ENCODE measurements at regions not wholly inside any gene's neighbourhood (a gene's known extent, or its start where the extent isn't known, plus 50 kb on each side); places are given as distances from the start of the nearest gene placed in this dataset.

DNA sequence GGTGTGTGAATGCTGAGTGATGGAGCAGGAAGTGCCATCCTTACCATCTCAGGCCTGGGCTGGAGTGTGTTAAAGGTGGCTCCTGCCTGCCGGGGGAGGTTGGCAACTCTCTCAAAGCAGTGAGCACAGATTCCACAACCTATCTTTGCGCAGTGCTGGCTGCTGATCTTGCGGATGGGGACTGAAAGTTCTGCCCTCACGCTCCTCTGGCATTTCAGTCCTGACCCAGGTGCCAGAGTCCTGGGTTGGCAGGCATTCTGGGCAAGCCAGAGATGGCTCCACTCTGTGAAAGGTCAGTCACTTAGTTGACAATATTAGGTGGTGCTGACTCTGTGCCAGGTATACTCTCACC lies 315.5 kb downstream of the RPS24 start:
- TF ChIP-seq, protein P1, sequence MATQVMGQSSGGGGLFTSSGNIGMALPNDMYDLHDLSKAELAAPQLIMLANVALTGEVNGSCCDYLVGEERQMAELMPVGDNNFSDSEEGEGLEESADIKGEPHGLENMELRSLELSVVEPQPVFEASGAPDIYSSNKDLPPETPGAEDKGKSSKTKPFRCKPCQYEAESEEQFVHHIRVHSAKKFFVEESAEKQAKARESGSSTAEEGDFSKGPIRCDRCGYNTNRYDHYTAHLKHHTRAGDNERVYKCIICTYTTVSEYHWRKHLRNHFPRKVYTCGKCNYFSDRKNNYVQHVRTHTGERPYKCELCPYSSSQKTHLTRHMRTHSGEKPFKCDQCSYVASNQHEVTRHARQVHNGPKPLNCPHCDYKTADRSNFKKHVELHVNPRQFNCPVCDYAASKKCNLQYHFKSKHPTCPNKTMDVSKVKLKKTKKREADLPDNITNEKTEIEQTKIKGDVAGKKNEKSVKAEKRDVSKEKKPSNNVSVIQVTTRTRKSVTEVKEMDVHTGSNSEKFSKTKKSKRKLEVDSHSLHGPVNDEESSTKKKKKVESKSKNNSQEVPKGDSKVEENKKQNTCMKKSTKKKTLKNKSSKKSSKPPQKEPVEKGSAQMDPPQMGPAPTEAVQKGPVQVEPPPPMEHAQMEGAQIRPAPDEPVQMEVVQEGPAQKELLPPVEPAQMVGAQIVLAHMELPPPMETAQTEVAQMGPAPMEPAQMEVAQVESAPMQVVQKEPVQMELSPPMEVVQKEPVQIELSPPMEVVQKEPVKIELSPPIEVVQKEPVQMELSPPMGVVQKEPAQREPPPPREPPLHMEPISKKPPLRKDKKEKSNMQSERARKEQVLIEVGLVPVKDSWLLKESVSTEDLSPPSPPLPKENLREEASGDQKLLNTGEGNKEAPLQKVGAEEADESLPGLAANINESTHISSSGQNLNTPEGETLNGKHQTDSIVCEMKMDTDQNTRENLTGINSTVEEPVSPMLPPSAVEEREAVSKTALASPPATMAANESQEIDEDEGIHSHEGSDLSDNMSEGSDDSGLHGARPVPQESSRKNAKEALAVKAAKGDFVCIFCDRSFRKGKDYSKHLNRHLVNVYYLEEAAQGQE (IDR thresholded peaks at IDR 0.05; ENCODE audit: insufficient read depth in 1 of 2, low read depth in 2 of 2, low read length in 2 of 2): no peak
- no peak for TF ChIP-seq TAF1 (IDR thresholded peaks at IDR 0.05; ENCODE audit: borderline replicate concordance, insufficient read depth, low read length)
- no peak for TF ChIP-seq POLR2AphosphoS5 (IDR thresholded peaks at IDR 0.05; ENCODE audit: low read depth, low read length)
- no peak for TF ChIP-seq SIN3A (IDR thresholded peaks at IDR 0.05; ENCODE audit: borderline replicate concordance, insufficient read depth, low read length)
- no peak for TF ChIP-seq FOXP2 (optimal IDR thresholded peaks at IDR 0.05; ENCODE audit: borderline replicate concordance, extremely low read depth, extremely low read length, insufficient read depth)
